D721Med (cell line): ENCODE measurements at regions not wholly inside any gene's neighbourhood (a gene's known extent, or its start where the extent isn't known, plus 50 kb on each side); places are given as distances from the start of the nearest gene placed in this dataset.

Source experiments
- DNase-seq: peaks from one replicate; pipeline ENCODE4 v3.0.0; 2011; ENCODE audit warnings: low spot score; ENCODE audit not compliant: insufficient read length
- FAIRE-seq: peaks from 2 replicates; lab custom pipeline; 2011; peaks lifted over from hg19 to GRCh38; lab: Jason Lieb, UNC
- CTCF ChIP-seq: IDR thresholded peaks from 2 replicates; pipeline ENCODE4 v1.5.1; 2012; ENCODE audit warnings: mild to moderate bottlenecking, control low read depth; ENCODE audit not compliant: insufficient read depth; ENCODE audit errors: missing control alignments

- no peak for TF ChIP-seq CTCF
- FAIRE-seq = no peak
These were observed 80.3 kb upstream of the NPTX2 start for GRCh38 chr7:98536803-98537202.

GRCh38 chr7:98534493-98534892 lies 82.6 kb upstream of the NPTX2 start:
- FAIRE-seq = no peak
- no peak for TF ChIP-seq CTCF

More at GRCh38 chr7:98536803-98537202, 80.3 kb upstream of the NPTX2 start:
- no peak for DNase-seq

GRCh38 chr7:98531717-98532116 lies 85.4 kb upstream of the NPTX2 start:
- DNase-seq (no peak), FAIRE-seq (no peak)
- TF ChIP-seq CTCF = no peak

More at GRCh38 chr7:98534493-98534892, 82.6 kb upstream of the NPTX2 start:
- DNase-seq = no peak

GRCh38 chr7:98528079-98528478 lies 89.0 kb upstream of the NPTX2 start:
- no peak for FAIRE-seq
- no peak for TF ChIP-seq CTCF
- DNase-seq = no peak

GRCh38 chr7:98526059-98526458 lies 91.0 kb upstream of the NPTX2 start:
- DNase-seq (no peak), FAIRE-seq (no peak)
- no peak for TF ChIP-seq CTCF

- FAIRE-seq (no peak), DNase-seq (no peak)
- TF ChIP-seq CTCF = no peak
These were observed 95.9 kb upstream of the NPTX2 start for GRCh38 chr7:98521089-98521692.

GRCh38 chr7:98520356-98520951 lies 96.6 kb upstream of the NPTX2 start:
- no peak for TF ChIP-seq CTCF
- no peak for DNase-seq
- FAIRE-seq = no peak
